WI38 (cell line): ENCODE measurements at regions not wholly inside any gene's neighbourhood (a gene's known extent, or its start where the extent isn't known, plus 50 kb on each side); places are given as distances from the start of the nearest gene placed in this dataset.

Experiments used
- H3K4me3 ChIP-seq: 2 replicates; pipeline ENCODE4 v1.5.1; 2011; ENCODE audit warnings: low read depth, mild to moderate bottlenecking, control low read depth, low read length
- TF ChIP-seq, protein P1 (sequence below): IDR thresholded peaks from 2 replicates; pipeline ENCODE4 v1.5.1; 2012; ENCODE audit warnings: low read depth, mild to moderate bottlenecking, control low read depth, low read length

DNA sequence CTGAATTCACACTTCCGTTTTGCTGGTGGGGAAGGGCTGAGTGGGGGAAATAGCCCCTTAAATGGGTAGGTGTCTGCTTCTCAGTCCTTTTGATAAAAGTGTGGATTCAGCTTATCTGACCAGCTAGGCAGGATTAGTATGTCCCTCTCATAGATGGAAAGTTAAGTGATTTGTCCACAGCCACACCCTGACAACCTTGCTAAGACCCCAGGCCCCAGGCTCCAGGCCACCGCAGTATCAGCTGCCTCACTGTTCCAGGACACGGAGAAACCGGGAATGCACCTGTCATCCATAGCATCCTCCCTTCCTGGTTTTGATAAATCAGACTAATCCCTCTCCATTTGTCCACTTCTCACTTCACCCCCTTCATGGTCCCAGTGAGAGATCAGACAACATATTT lies 197.7 kb downstream of the USP12 start:
- H3K4me3 ChIP-seq, result no peak overlapping the region
- TF ChIP-seq, protein P1, sequence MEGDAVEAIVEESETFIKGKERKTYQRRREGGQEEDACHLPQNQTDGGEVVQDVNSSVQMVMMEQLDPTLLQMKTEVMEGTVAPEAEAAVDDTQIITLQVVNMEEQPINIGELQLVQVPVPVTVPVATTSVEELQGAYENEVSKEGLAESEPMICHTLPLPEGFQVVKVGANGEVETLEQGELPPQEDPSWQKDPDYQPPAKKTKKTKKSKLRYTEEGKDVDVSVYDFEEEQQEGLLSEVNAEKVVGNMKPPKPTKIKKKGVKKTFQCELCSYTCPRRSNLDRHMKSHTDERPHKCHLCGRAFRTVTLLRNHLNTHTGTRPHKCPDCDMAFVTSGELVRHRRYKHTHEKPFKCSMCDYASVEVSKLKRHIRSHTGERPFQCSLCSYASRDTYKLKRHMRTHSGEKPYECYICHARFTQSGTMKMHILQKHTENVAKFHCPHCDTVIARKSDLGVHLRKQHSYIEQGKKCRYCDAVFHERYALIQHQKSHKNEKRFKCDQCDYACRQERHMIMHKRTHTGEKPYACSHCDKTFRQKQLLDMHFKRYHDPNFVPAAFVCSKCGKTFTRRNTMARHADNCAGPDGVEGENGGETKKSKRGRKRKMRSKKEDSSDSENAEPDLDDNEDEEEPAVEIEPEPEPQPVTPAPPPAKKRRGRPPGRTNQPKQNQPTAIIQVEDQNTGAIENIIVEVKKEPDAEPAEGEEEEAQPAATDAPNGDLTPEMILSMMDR, result no peak

DNA sequence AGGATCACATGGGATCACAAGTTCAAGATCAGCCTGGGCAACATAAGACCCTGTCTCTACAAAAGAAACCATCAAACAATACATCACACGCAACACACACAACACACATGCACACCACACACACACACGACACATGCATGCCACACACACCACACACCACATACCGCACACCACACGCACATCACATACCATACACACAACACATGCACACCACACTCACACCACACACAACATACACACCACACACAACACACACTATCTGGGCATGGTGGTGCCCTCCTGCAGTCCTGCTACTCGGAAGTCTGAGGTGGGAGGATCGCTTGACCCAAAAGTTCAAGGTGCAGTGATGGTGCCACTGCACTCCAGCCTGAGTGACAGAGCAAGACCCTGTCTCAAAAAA lies 198.3 kb downstream of the USP12 start:
- no peak overlapping the region for H3K4me3 ChIP-seq
- TF ChIP-seq, protein P1, result no peak

DNA sequence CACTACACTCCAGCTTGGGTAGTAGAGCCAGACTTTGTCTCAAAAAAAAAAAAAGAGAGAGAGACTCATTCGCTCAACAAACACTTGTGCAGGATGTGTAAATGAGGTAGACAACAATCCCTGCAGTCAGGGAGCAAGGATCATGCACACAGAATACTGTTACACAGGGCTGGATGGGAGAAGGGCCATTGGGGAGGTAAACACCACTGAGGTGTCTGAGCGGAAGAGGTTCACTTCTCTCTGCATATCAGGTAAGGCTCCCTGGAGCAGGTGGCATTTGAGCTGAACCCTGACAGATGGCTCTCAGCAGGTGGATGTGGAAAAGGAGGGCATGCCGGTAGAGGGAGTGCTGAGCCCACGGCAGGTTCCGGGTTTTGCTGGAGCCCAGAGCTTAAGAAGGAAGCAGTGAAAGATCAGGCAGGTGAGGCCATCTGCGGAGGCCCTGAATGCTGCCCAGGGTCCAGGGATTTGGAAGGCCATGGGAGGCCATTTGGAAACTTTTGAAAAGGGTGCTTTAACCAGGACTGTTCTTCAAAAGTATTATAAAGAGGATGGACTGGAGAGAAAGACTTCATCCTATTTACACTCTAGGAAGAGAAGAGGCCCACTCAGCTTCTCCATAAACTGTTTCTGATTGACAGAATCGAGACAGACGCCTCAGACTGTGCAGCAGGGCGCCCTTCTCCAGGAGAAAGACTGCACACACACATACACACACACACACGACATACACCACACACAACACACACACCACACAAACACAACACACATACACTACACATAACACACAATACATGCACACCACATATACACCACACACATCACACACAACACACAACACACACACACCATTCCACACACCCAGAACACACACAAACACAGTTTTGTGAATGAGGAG lies 199.4 kb downstream of the USP12 start:
- TF ChIP-seq, protein P1, result peak; percentile 23; the same call in 1 of the 2 replicates
- no peak overlapping the region for H3K4me3 ChIP-seq

DNA sequence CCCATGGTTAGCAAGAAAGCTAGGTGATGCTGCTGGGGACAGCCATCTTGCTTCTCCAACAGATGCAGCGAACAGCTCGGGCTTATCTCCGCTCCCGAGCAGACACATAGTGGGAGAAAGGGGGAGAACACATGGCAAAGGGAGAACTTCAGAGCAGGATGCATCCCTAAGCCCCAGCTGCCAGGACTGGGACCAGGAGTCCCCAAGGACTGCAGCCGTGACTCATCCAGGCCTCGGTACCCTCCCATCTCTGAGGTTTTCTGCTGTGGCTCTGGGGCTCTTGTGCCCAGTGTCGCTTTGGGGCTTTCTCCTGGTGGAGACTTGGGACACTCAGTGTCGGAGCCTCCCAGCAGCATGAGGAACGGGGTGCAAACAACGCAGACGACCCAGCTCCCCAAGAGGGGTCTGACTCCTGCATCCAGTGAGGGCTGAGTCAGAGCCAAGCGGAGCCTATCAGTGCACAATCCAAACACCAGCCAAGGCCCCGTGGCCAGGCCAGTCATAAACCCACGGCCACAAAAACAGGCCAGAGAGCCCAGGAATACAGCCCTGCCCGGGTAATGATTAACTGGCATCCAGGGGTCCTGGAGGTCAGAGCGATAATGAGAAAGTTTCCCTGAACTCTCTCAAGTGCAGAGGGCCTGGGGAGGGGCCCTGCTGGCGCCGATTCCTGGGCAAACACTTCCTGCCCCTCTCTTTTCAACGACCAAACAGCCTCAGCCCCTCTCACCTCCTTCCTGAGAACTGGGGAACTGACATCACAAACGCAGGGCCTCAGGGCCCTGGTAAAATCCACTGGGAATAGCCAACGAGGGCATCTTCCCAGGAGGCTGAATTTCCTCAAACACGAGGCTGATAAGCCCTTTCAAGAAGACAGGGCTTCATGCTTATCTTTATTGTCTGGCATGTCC lies 202.9 kb downstream of the USP12 start:
- TF ChIP-seq, protein P1, result no peak
- no peak overlapping the region for H3K4me3 ChIP-seq

DNA sequence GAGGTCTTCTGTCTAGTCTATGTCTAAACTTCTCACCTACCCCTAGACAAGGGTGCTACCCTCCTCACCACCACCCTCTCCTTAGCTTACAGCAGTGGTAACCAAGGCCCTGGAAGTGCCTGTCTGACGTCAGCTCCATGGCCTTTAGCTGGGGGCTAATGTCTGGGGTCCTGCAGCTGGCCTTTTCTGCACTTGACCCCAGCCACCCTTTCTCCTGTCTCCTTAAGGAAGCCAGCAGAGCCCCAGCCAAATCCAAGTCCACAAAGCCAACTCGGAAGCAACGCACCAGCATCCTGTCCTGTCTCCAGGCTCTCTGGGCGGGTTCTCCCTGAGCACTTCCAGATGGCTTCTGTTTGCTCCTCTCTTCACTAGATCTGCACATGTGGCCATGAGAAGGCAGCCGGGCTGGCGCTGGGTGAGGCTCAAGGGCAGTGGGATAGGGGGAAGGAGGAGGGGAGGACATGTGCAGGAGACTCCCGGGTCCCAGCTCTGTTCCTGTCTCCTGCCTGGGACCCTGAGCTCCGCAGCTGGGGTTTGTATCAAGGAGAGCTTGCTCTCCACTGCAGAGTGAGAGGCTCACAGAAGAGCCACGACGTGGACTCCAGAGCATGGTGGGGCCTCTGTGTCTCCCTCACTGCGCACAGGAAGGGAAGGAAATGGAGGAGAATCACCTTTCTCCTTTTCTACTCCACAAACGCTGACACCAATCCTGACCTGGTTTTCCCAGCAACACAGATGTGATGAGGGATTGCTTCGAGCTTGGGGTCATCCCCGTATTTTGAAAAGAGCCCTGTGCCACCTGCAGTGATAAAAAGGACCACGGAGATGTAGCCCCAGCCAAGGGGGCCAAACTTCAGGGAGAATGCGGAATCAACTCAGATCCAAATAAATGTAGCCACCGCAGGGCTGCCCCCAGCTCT lies 204.2 kb downstream of the USP12 start:
- TF ChIP-seq, protein P1, result no peak
- no peak overlapping the region for H3K4me3 ChIP-seq

DNA sequence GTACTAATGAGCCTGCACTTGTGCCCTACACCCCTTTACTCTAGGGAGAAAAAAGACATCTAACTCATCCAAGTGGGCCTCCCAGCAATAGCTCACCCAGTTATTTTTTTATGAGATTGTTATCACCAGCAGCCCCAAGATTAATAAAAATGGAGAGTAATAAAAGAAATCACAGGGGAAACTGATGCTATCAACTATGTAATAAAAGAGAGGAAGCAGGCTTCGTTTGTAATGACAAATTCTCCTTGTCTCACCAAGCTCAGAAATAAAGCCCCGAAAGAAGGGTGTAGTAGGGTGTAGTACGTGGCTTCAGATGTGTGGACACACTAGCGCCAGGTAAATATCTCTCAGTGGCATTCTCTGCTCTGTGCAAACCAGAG lies 204.9 kb downstream of the USP12 start:
- no peak overlapping the region for H3K4me3 ChIP-seq
- TF ChIP-seq, protein P1, result no peak
